HCT116 (cell line): ENCODE measurements at regions not wholly inside any gene's neighbourhood (a gene's known extent, or its start where the extent isn't known, plus 50 kb on each side); places are given as distances from the start of the nearest gene placed in this dataset.

Source experiments
- ATAC-seq: fragments of 200-7000 bp; cut with Tn5 transposase; 2 replicates; pipeline ENCODE4 v1.9.1; 2020; ENCODE audit warnings: mild to moderate bottlenecking, moderate library complexity
- BruUV-seq: library from RNA; stranded (reverse); fragments of 400-500 nt; replicated peaks from 2 replicates; lab custom pipeline; 2021; lab: Mats Ljungman, UMichigan
- CTCF ChIA-PET: fragments of 300-600 bp; sonication (Branson Sonifier 250); formaldehyde crosslinking; loops from one replicate; lab custom pipeline; 2021; ENCODE audit warnings: antibody characterized with exemption; lab: Charles Lee
- POLR2A ChIA-PET: fragments of 300-600, 350-600 bp; sonication (Branson Sonifier 250); formaldehyde crosslinking; loops from one replicate; lab custom pipeline; 2021; ENCODE audit warnings: antibody characterized with exemption; lab: Charles Lee
- RAD21 ChIA-PET, 2 experiments: fragments of 300-600 bp; sonication (Branson Sonifier 250); formaldehyde crosslinking; loops; one replicate each; lab custom pipeline; 2023; ENCODE audit warnings: low total read pairs in 2 of 2; ENCODE audit not compliant: uncharacterized antibody in 2 of 2, unreplicated experiment in 2 of 2, low non-redundant PET in 1 of 2; lab: Charles Lee
- DNase-seq: peaks from one replicate; pipeline ENCODE4 v3.0.0-alpha.2; 2010; ENCODE audit warnings: low read depth, low spot score
- H2AFZ ChIP-seq: fragments of 200-600 bp; shearing (Covaris generic), sonication (generic); 2 replicates; pipeline ENCODE4 v1.6.1; 2017; ENCODE audit warnings: low read depth, mixed run types, mixed read lengths, antibody characterized with exemption, low read length; ENCODE audit not compliant: poor library complexity, severe bottlenecking
- H3K27ac ChIP-seq: 2 replicates; pipeline ENCODE4 v1.5.1; 2012; ENCODE audit warnings: low read depth, low read length
- H3K27me3 ChIP-seq: fragments of 200-600 bp; sonication (generic); 2 replicates; pipeline ENCODE4 v1.6.1; 2016; ENCODE audit warnings: mixed run types, low read length, mixed read lengths; ENCODE audit not compliant: insufficient read depth
- H3K36me3 ChIP-seq, 2 experiments: fragments of 200-500 bp in 1 of 2; fragments of 200-600 bp in 1 of 2; sonication (Bioruptor generic) in 1 of 2; sonication (generic) in 1 of 2; 2 replicates each; pipeline versions ENCODE4 v1.5.1 to v1.6.1; 2014 to 2016; ENCODE audit warnings: low read length in 2 of 2, inconsistent platforms in 1 of 2, mixed read lengths in 1 of 2, mixed run types in 1 of 2; ENCODE audit not compliant: insufficient read depth in 2 of 2, control insufficient read depth in 1 of 2
- H3K4me1 ChIP-seq, 2 experiments: fragments of 200-600 bp in 1 of 2; sonication (generic) in 1 of 2; 2 replicates each; pipeline versions ENCODE4 v1.5.1 to v1.6.1; 2012 to 2017; ENCODE audit warnings: low read length in 2 of 2, inconsistent platforms in 1 of 2, mild to moderate bottlenecking in 1 of 2, mixed read lengths in 1 of 2, mixed run types in 1 of 2, moderate library complexity in 1 of 2; ENCODE audit not compliant: insufficient read depth in 2 of 2, control insufficient read depth in 1 of 2
- H3K4me2 ChIP-seq: fragments of 200-600 bp; sonication (generic); 2 replicates; pipeline ENCODE4 v1.6.1; 2017; ENCODE audit warnings: mixed run types, low read length, mixed read lengths
- H3K4me3 ChIP-seq, 2 experiments: fragments of 200-600 bp in 1 of 2; sonication (generic) in 1 of 2; replicated peaks in 1 of 2; 2 replicates each; pipeline ENCODE4 v1.5.1; 2011 to 2016; ENCODE audit warnings: low read length in 2 of 2, control low read depth in 1 of 2, low read depth in 1 of 2, mild to moderate bottlenecking in 1 of 2, mixed read lengths in 1 of 2, mixed run types in 1 of 2
- H3K79me2 ChIP-seq: fragments of 200-600 bp; sonication (generic); 2 replicates; pipeline ENCODE4 v1.6.1; 2017; ENCODE audit warnings: mild to moderate bottlenecking, mixed run types, low read length, moderate library complexity, mixed read lengths; ENCODE audit not compliant: insufficient read depth
- H3K9ac ChIP-seq: fragments of 200-600 bp; sonication (generic); 2 replicates; pipeline ENCODE4 v1.6.1; 2016; ENCODE audit warnings: low read length, mixed read lengths
- H3K9me2 ChIP-seq: fragments of 200-600 bp; sonication (generic), shearing (Covaris generic); 2 replicates; pipeline ENCODE4 v1.6.1; 2017; ENCODE audit warnings: mixed run types, mild to moderate bottlenecking, moderate library complexity; ENCODE audit not compliant: insufficient read depth
- H3K9me3 ChIP-seq, 2 experiments: fragments of 200-500 bp in 1 of 2; fragments of 200-600 bp in 1 of 2; sonication (Bioruptor generic) in 1 of 2; sonication (generic) in 1 of 2; 2 replicates each; pipeline ENCODE4 v1.6.1; 2014 to 2017; ENCODE audit warnings: low read length in 2 of 2, mixed read lengths in 2 of 2, inconsistent platforms in 1 of 2, low read depth in 1 of 2, mild to moderate bottlenecking in 1 of 2, mixed run types in 1 of 2, moderate library complexity in 1 of 2; ENCODE audit not compliant: control insufficient read depth in 1 of 2, insufficient read depth in 1 of 2
- H4K20me1 ChIP-seq: fragments of 200-600 bp; sonication (generic), shearing (Covaris generic); 2 replicates; pipeline ENCODE4 v1.6.1; 2017; ENCODE audit warnings: mixed run types, mild to moderate bottlenecking, moderate library complexity; ENCODE audit not compliant: insufficient read depth
- EGR1 ChIP-seq: IDR thresholded peaks from 2 replicates; pipeline ENCODE4 v1.6.1; 2012; ENCODE audit warnings: low read depth
- MAX ChIP-seq: IDR thresholded peaks from 2 replicates; pipeline ENCODE4 v1.6.1; 2012
- POLR2A ChIP-seq: IDR thresholded peaks from 2 replicates; pipeline ENCODE4 v1.7.0; 2011; ENCODE audit warnings: borderline replicate concordance; ENCODE audit not compliant: insufficient read depth, insufficient read length; ENCODE audit errors: extremely low read depth
- RAD21 ChIP-seq: IDR thresholded peaks from 2 replicates; pipeline ENCODE4 v1.6.1; 2012; ENCODE audit warnings: low read depth, mild to moderate bottlenecking
- intact Hi-C: fragments of 100-400 bp; cut with micrococcal nuclease; formaldehyde crosslinking; loops from 2 replicates; pipeline ENCODE4 v1.10.0; 2022

- no TSS peak for BruUV-seq
Observed at GRCh38 chr12:78746001-78746400, 118.6 kb upstream of the SYT1 start.

GRCh38 chr12:78753058-78753457, 111.5 kb upstream of the SYT1 start:
- H3K79me2 ChIP-seq: no peaks in the 10 kb centered on the region
- H3K4me1 ChIP-seq: no peaks in the 10 kb centered on the region
- ATAC-seq: no peak
- DNase-seq: no peak
- no peaks in the 10 kb centered on the region for H3K27me3 ChIP-seq
- intact Hi-C loops: no loop called here
- POLR2A ChIA-PET: no interaction called here
- H2AFZ ChIP-seq: no peak overlapping the region
- no peak overlapping the region for H3K4me3 ChIP-seq
- RAD21 ChIA-PET: no interaction called here
- CTCF ChIA-PET: no interaction called here
- TF ChIP-seq RAD21 (no peak), POLR2A (no peak), EGR1 (no peak)
- no peaks in the 10 kb centered on the region for H3K9me3 ChIP-seq
- no peaks in the 10 kb centered on the region for H4K20me1 ChIP-seq
- no peak overlapping the region for H3K4me2 ChIP-seq
- no TSS peak for BruUV-seq
- no peaks in the 10 kb centered on the region for H3K36me3 ChIP-seq
- no peak overlapping the region for H3K27ac ChIP-seq
- H3K9me2 ChIP-seq: no peaks in the 10 kb centered on the region
- no peak overlapping the region for H3K9ac ChIP-seq

More at GRCh38 chr12:78746001-78746400, 118.6 kb upstream of the SYT1 start:
- no peaks in the 10 kb centered on the region for H3K27me3 ChIP-seq
- no peaks in the 10 kb centered on the region for H3K9me2 ChIP-seq
- H3K4me1 ChIP-seq: peaks cover 3 to 17% of the 10 kb centered on the region in 2 experiments
- no peak overlapping the region for H3K4me3 ChIP-seq
- ChIA-PET CTCF (no interaction called here), POLR2A (no interaction called here), RAD21 (no interaction called here)
- H2AFZ ChIP-seq: peak overlapping the region; percentile 75
- H3K27ac ChIP-seq: peak overlapping the region; percentile 30; the same call in 1 of the 2 replicates
- no peaks in the 10 kb centered on the region for H3K9me3 ChIP-seq
- intact Hi-C loops: no loop called here
- no peaks in the 10 kb centered on the region for H4K20me1 ChIP-seq
- no peaks in the 10 kb centered on the region for H3K36me3 ChIP-seq
- DNase-seq (no peak), ATAC-seq (no peak)
- peak overlapping the region; percentile 32; the same call in 1 of the 2 replicates for H3K4me2 ChIP-seq
- no peak overlapping the region for H3K9ac ChIP-seq
- no peaks in the 10 kb centered on the region for H3K79me2 ChIP-seq
- no peak for TF ChIP-seq MAX
- TF ChIP-seq, all 23 proteins: peak for 0
